Glutamatergic neuron (in vitro differentiated cells): ENCODE measurements at regions not wholly inside any gene's neighbourhood (a gene's known extent, or its start where the extent isn't known, plus 50 kb on each side); places are given as distances from the start of the nearest gene placed in this dataset.

Source experiments
- DNase-seq: peaks from one replicate; pipeline ENCODE4 v3.0.0; 2022
- H3K27ac Mint-ChIP-seq: one replicate; pipeline ENCODE4 v1.8.0; 2020; ENCODE audit warnings: mild to moderate bottlenecking, mixed read lengths, inconsistent platforms; ENCODE audit not compliant: unreplicated experiment
- H3K27me3 Mint-ChIP-seq: one replicate; pipeline ENCODE4 v1.8.0; 2020; ENCODE audit warnings: mild to moderate bottlenecking, moderate library complexity, mixed read lengths, inconsistent platforms; ENCODE audit not compliant: unreplicated experiment
- H3K36me3 Mint-ChIP-seq: one replicate; pipeline ENCODE4 v1.8.0; 2020; ENCODE audit warnings: mild to moderate bottlenecking, mixed read lengths, inconsistent platforms; ENCODE audit not compliant: unreplicated experiment
- H3K4me1 Mint-ChIP-seq: one replicate; pipeline ENCODE4 v1.8.0; 2020; ENCODE audit warnings: mild to moderate bottlenecking, low read depth, mixed read lengths, inconsistent platforms; ENCODE audit not compliant: unreplicated experiment
- H3K4me3 Mint-ChIP-seq: one replicate; pipeline ENCODE4 v1.8.0; 2020; ENCODE audit warnings: mild to moderate bottlenecking, mixed read lengths, inconsistent platforms; ENCODE audit not compliant: unreplicated experiment
- H3K9me3 Mint-ChIP-seq: one replicate; pipeline ENCODE4 v1.8.0; 2020; ENCODE audit warnings: mild to moderate bottlenecking, moderate library complexity, mixed read lengths, inconsistent platforms; ENCODE audit not compliant: unreplicated experiment
- TF ChIP-seq, protein P1 (sequence below): fragments of 200-600 bp; sonication (generic); IDR thresholded peaks from one replicate; pipeline ENCODE4 v1.5.0; 2021; ENCODE audit not compliant: partially characterized antibody, unreplicated experiment

DNA sequence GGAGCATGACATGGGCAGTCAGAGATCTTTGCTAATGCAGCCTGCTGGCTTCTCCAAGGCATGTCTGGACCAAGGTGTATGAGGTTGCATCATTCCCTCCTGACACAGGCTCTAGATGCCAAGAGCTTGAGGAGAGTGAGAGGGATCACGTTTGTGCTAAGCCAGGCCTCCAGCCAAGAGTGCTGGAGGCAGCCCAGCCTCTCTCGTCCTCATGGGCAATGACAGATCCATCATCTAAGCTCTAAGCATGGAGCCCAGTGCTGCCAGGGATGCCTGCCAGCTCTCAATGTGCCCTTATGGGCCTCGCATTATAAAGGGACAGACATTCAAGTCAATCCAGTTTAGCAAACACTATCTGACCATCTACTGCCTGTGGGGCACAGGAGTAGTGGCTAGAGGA, 136.3 kb upstream of the VSTM2B start:
- peaks cover 3% of the 10 kb centered on the region for H3K9me3 Mint-ChIP-seq
- no peak overlapping the region for H3K27ac Mint-ChIP-seq
- H3K36me3 Mint-ChIP-seq = no peaks in the 10 kb centered on the region
- peaks cover 3% of the 10 kb centered on the region for H3K4me1 Mint-ChIP-seq
- DNase-seq = no peak
- no peak overlapping the region for H3K4me3 Mint-ChIP-seq
- H3K27me3 Mint-ChIP-seq = peaks cover 3% of the 10 kb centered on the region
- TF ChIP-seq, protein P1, sequence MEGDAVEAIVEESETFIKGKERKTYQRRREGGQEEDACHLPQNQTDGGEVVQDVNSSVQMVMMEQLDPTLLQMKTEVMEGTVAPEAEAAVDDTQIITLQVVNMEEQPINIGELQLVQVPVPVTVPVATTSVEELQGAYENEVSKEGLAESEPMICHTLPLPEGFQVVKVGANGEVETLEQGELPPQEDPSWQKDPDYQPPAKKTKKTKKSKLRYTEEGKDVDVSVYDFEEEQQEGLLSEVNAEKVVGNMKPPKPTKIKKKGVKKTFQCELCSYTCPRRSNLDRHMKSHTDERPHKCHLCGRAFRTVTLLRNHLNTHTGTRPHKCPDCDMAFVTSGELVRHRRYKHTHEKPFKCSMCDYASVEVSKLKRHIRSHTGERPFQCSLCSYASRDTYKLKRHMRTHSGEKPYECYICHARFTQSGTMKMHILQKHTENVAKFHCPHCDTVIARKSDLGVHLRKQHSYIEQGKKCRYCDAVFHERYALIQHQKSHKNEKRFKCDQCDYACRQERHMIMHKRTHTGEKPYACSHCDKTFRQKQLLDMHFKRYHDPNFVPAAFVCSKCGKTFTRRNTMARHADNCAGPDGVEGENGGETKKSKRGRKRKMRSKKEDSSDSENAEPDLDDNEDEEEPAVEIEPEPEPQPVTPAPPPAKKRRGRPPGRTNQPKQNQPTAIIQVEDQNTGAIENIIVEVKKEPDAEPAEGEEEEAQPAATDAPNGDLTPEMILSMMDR = no peak

DNA sequence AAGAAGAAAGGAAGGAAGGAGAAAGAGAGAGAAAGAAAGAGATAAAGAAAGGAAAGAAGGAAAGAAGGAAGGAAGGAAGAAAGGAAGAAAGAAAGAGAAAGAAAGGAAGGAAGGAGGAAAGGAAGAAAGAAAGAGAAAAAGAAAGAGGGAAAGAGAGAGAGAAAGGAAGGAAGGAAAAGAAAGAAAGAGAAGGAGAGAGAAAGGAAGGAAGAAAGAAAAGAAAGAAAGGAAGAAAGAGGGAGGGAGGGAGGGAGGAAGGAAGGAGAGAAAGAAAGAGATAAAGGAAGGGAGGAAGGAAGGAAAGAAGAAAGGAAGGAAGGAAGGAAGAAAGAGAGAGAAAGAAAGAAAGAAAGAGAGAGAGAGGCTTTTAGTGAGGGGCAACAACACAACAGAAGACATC, 135.1 kb upstream of the VSTM2B start:
- Mint-ChIP-seq H3K27me3 (peaks cover 3% of the 10 kb centered on the region), H3K4me1 (peaks cover 13% of the 10 kb centered on the region), H3K4me3 (no peak overlapping the region), H3K9me3 (peaks cover 6% of the 10 kb centered on the region), H3K27ac (no peak overlapping the region), H3K36me3 (no peaks in the 10 kb centered on the region)
- TF ChIP-seq, protein P1 = no peak
- no peak for DNase-seq

DNA sequence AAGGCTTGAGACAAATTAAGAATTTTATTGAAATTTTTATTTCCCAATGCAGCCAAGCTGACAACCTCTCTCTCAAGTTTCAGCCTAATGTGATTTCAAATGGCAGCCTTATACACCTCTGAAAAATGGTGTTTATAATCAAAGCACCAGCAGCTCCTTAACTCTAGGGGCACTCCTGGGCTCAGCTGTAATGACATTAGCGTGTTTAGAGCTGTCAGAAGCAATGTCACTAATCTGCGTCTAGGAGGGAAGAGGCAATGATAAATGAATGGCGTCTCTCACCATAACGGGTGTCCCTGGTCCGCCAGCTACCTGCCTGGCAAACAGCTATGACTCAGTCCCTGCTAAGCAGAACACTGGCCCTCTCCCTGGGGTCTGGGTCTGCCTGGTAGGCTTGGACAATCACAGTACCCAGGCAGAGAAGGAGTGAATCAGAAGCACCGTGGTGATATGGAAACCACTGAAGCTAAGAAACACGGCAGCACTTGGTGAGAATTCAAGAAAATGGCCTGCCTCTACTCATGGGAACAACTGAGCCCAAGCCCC, 131.8 kb upstream of the VSTM2B start:
- TF ChIP-seq, protein P1 = peak; percentile 36
- H3K9me3 Mint-ChIP-seq = peaks cover 6% of the 10 kb centered on the region
- H3K27me3 Mint-ChIP-seq = peaks cover 5% of the 10 kb centered on the region
- H3K4me3 Mint-ChIP-seq = no peak overlapping the region
- peaks cover 15% of the 10 kb centered on the region for H3K4me1 Mint-ChIP-seq
- DNase-seq = no peak
- no peak overlapping the region for H3K27ac Mint-ChIP-seq
- no peaks in the 10 kb centered on the region for H3K36me3 Mint-ChIP-seq

DNA sequence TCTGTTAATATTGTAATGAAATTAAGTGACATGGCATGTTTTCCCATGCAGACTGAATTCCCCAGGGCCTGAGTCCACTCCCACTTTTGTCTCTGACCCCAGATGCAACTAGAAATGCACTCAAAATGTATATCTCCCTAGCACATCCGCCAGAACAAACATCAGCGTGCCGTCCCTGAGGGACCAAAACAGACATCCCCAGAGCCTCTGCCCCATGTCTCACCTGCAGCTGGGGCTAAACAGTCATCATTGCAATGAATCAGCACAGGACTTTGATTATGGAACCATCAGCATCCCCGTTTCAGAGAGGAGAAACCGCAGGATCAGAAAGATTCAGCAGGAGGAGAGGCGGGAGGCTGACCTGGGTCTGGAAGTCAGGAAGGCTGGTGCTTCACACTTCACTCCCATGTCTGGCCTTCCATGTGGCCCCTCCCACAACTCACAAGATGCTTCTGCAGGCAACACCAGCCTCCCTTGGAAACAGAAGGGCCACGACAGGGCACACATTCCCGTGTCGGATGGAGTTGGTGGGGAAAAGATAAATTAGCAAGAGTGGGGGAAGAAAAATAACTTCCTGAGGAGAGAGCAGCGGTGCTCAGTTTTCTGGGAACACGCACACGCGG, 130.6 kb upstream of the VSTM2B start:
- Mint-ChIP-seq H3K27ac (peak overlapping the region; percentile 6), H3K4me3 (no peak overlapping the region), H3K9me3 (peaks cover 7% of the 10 kb centered on the region), H3K36me3 (no peaks in the 10 kb centered on the region), H3K4me1 (peaks cover 25% of the 10 kb centered on the region), H3K27me3 (peaks cover 5% of the 10 kb centered on the region)
- DNase-seq = no peak
- TF ChIP-seq, protein P1 = no peak

DNA sequence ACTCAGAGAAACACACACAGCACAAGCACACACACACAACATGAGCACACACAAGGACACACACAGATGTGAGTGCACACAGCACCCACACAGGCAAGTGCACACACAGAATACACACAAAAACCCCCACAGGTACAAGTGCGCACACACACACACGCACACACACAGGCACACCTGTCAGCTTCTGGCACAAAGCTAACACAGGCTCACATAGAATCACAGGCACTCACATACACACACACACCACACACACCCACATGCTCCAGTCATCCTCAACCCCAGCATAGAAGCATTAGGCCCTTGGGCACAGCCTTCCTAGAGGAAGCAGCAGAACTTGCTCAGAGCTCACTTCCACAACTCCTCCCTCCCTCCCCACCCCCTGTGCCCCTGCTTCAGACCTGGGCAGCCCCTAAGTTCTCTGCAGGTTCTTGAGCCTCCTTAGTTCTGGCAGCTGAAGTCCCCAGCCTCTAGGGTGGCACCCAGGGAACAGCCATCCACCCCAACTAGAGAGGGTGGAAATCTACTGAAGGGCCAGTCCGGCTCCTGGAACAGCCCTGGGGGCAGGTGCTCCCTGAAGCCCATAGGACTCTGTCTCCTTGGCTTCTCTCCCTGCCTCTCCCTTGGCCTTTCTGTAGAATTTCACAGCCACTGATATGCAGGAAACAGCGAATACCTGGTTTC, 129.9 kb upstream of the VSTM2B start:
- Mint-ChIP-seq H3K27ac (peak overlapping the region; percentile 6), H3K4me3 (no peak overlapping the region), H3K9me3 (peaks cover 7% of the 10 kb centered on the region), H3K36me3 (no peaks in the 10 kb centered on the region), H3K4me1 (peaks cover 28% of the 10 kb centered on the region), H3K27me3 (peaks cover 5% of the 10 kb centered on the region)
- TF ChIP-seq, protein P1 = no peak
- no peak for DNase-seq
